ENCODE measurements at regions not wholly inside any gene's neighbourhood (a gene's known extent, or its start where the extent isn't known, plus 50 kb on each side); places are given as distances from the start of the nearest gene placed in this dataset.

- ATAC-seq (ENCODE audit: low read depth) (no peak), DNase-seq (no peak)
- Histone ChIP-seq H3K4me2 (replicated peaks; ENCODE audit: low read depth, low read length, poor library complexity, severe bottlenecking) (no peak overlapping the region), H2AFZ (ENCODE audit: insufficient read depth, low read depth, low read length, poor library complexity, severe bottlenecking) (no peak overlapping the region), H4K20me1 (ENCODE audit: control insufficient read depth, insufficient read depth, low read length, poor library complexity, severe bottlenecking) (no peaks in the 10 kb centered on the region), H3K79me2 (ENCODE audit: control insufficient read depth, insufficient read depth, low read length) (no peaks in the 10 kb centered on the region), H3K4me1 (ENCODE audit: control insufficient read depth in 2 of 2, insufficient read depth in 2 of 2, low read length in 2 of 2) (no peaks in the 10 kb centered on the region), H3K9ac (ENCODE audit: low read length) (no peak overlapping the region), H3K4me3 (ENCODE audit: control extremely low read depth in 1 of 5, extremely low read depth in 1 of 5, insufficient read depth in 1 of 5, low read depth in 2 of 5, low read length in 4 of 5) (no peak overlapping the region), H3K36me3 (replicated peaks in 1 of 2; ENCODE audit: control extremely low read depth in 1 of 2, control insufficient read depth in 1 of 2, extremely low read depth in 1 of 2, insufficient read depth in 2 of 2, low read length in 1 of 2) (no peaks in the 10 kb centered on the region), H3K27ac (ENCODE audit: low read length in 2 of 2) (no peak overlapping the region), H3K9me3 (ENCODE audit: control extremely low read depth in 1 of 3, control insufficient read depth in 2 of 3, insufficient read depth in 1 of 3, low read length in 2 of 3) (no peaks in the 10 kb centered on the region), H3K27me3 (replicated peaks in 1 of 4; ENCODE audit: control extremely low read depth in 1 of 4, control insufficient read depth in 3 of 4, insufficient read depth in 4 of 4, low read length in 3 of 4) (no peaks in the 10 kb centered on the region)
- intact Hi-C loops (cut with micrococcal nuclease) = no loop called here
- TF ChIP-seq CTCF (IDR thresholded peaks at IDR 0.05) (no peak), EZH2 (IDR thresholded peaks at IDR 0.05; ENCODE audit: borderline replicate concordance, insufficient read depth, low read depth, low read length, poor library complexity, severe bottlenecking) (no peak)
- Mint-ChIP-seq H3K4me3 (no peak overlapping the region), H3K9me3 (ENCODE audit: insufficient read depth) (peaks cover 5% of the 10 kb centered on the region), H3K27me3 (no peaks in the 10 kb centered on the region), H3K27ac (no peak overlapping the region), H3K4me1 (no peaks in the 10 kb centered on the region)
- CTCF ChIA-PET = no interaction called here
- POLR2A ChIA-PET = no interaction called here
- no CpG with 5 or more reads among the region's 1 CpG for WGBS (ENCODE audit: insufficient coverage)
These were observed 1633.5 kb downstream of the SLITRK1 start for GRCh38 chr13:82248762-82249161.

GRCh38 chr13:82245860-82246259, 1636.4 kb downstream of the SLITRK1 start:
- no peak for ATAC-seq (ENCODE audit: low read depth)
- no CpG with 5 or more reads among the region's 1 CpG for WGBS (ENCODE audit: insufficient coverage)

More at GRCh38 chr13:82245860-82246259, 1636.4 kb downstream of the SLITRK1 start:
- Histone ChIP-seq H3K79me2 (ENCODE audit: control insufficient read depth, insufficient read depth, low read length) (no peaks in the 10 kb centered on the region), H4K20me1 (ENCODE audit: control insufficient read depth, insufficient read depth, low read length, poor library complexity, severe bottlenecking) (no peaks in the 10 kb centered on the region), H3K4me3 (ENCODE audit: control extremely low read depth in 1 of 5, extremely low read depth in 1 of 5, insufficient read depth in 1 of 5, low read depth in 2 of 5, low read length in 4 of 5) (no peak overlapping the region), H3K27ac (ENCODE audit: low read length in 2 of 2) (no peak overlapping the region), H3K9ac (ENCODE audit: low read length) (no peak overlapping the region), H2AFZ (ENCODE audit: insufficient read depth, low read depth, low read length, poor library complexity, severe bottlenecking) (no peak overlapping the region), H3K4me2 (replicated peaks; ENCODE audit: low read depth, low read length, poor library complexity, severe bottlenecking) (no peak overlapping the region), H3K36me3 (replicated peaks in 1 of 2; ENCODE audit: control extremely low read depth in 1 of 2, control insufficient read depth in 1 of 2, extremely low read depth in 1 of 2, insufficient read depth in 2 of 2, low read length in 1 of 2) (no peaks in the 10 kb centered on the region), H3K9me3 (ENCODE audit: control extremely low read depth in 1 of 3, control insufficient read depth in 2 of 3, insufficient read depth in 1 of 3, low read length in 2 of 3) (no peaks in the 10 kb centered on the region), H3K27me3 (replicated peaks in 1 of 4; ENCODE audit: control extremely low read depth in 1 of 4, control insufficient read depth in 3 of 4, insufficient read depth in 4 of 4, low read length in 3 of 4) (no peaks in the 10 kb centered on the region), H3K4me1 (ENCODE audit: control insufficient read depth in 2 of 2, insufficient read depth in 2 of 2, low read length in 2 of 2) (no peaks in the 10 kb centered on the region)
- peaks cover 5% of the 10 kb centered on the region for H3K9me3 Mint-ChIP-seq (ENCODE audit: insufficient read depth)
- no peak overlapping the region for H3K4me3 Mint-ChIP-seq
- TF ChIP-seq CTCF (IDR thresholded peaks at IDR 0.05) = no peak
- no peak for TF ChIP-seq EZH2 (IDR thresholded peaks at IDR 0.05; ENCODE audit: borderline replicate concordance, insufficient read depth, low read depth, low read length, poor library complexity, severe bottlenecking)
- H3K27me3 Mint-ChIP-seq = no peaks in the 10 kb centered on the region
- H3K27ac Mint-ChIP-seq = no peak overlapping the region
- intact Hi-C loops (cut with micrococcal nuclease) = no loop called here
- CTCF ChIA-PET = no interaction called here
- H3K4me1 Mint-ChIP-seq = no peaks in the 10 kb centered on the region
- POLR2A ChIA-PET = no interaction called here
- no peak for DNase-seq
